SHP77 (cell line): ENCODE measurements at regions not wholly inside any gene's neighbourhood (a gene's known extent, or its start where the extent isn't known, plus 50 kb on each side); places are given as distances from the start of the nearest gene placed in this dataset.

Source experiments
- DNase-seq, 2 experiments: peaks; one replicate each; lab custom pipeline; 2025; lab: John Stamatoyannopoulos, UW

GRCh38 chr1:230487773-230488428 is 61.8 kb upstream of the PGBD5 start:
- peak; percentile 47 to 52 for DNase-seq

- no peak for DNase-seq
These were observed 50.5 kb upstream of the PGBD5 start for GRCh38 chr1:230476622-230477003.

GRCh38 chr1:230475856-230476621 is 49.9 kb upstream of the PGBD5 start:
- DNase-seq = peak; percentile 63 to 73
